Prostate gland (tissue), 2 donors: ENCODE measurements at regions not wholly inside any gene's neighbourhood (a gene's known extent, or its start where the extent isn't known, plus 50 kb on each side); places are given as distances from the start of the nearest gene placed in this dataset.

Experiments used
- DNase-seq: peaks from one replicate; pipeline ENCODE4 v3.0.0-alpha.2; 2019; ENCODE audit warnings: low spot score
- H3K27ac ChIP-seq, 2 donors: fragments of 200-600 bp; sonication (generic); 2 replicates each; pipeline ENCODE4 v1.5.1; 2017 to 2019
- H3K27me3 ChIP-seq: fragments of 200-600 bp; sonication (generic); replicated peaks from 2 replicates; pipeline ENCODE4 v1.5.1; 2019; ENCODE audit not compliant: insufficient read depth
- H3K36me3 ChIP-seq, 2 donors: fragments of 200-600 bp; sonication (generic); 1 replicate in 1 of 2; 2 replicates in 1 of 2; pipeline versions ENCODE4 v1.5.1 to v1.8.1; 2017 to 2019
- H3K4me1 ChIP-seq: fragments of 200-600 bp; sonication (generic); replicated peaks from 2 replicates; pipeline ENCODE4 v1.5.1; 2019
- H3K4me3 ChIP-seq, 2 donors: fragments of 200-600 bp; sonication (generic); 2 replicates each; pipeline ENCODE4 v1.5.1; 2017 to 2019
- H3K9me3 ChIP-seq: fragments of 200-600 bp; sonication (generic); 2 replicates; pipeline ENCODE4 v1.5.1; 2017
- CTCF ChIP-seq, 4 experiments: fragments of 200-600 bp in 2 of 4; fragments of 450-650 bp in 2 of 4; sonication (generic) in 2 of 4; IDR thresholded peaks; 1 replicate in 3 of 4; 2 replicates in 1 of 4; pipeline ENCODE4 v1.5.1; 2016 to 2019; ENCODE audit warnings: antibody characterized with exemption in 4 of 4, mild to moderate bottlenecking in 2 of 4, moderate library complexity in 2 of 4
- POLR2A ChIP-seq: fragments of 450-650 bp; IDR thresholded peaks from one replicate; pipeline ENCODE4 v1.6.1; 2016; ENCODE audit warnings: antibody characterized with exemption, mild to moderate bottlenecking
- POLR2AphosphoS5 ChIP-seq: sonication (generic); formaldehyde crosslinking; IDR thresholded peaks from one replicate; pipeline ENCODE4 v1.6.1; 2017; ENCODE audit warnings: antibody characterized with exemption
- WGBS: methylation state at CpG from one replicate; pipeline ENCODE4 v1.1.5; 2018; 5-methylcytosine and 5-hydroxymethylcytosine counted together
- intact Hi-C: fragments of 100-400 bp; cut with DNase I; formaldehyde crosslinking; loops from one replicate; pipeline ENCODE4 v1.14.2; 2022

- H3K9me3 ChIP-seq, result no peaks in the 10 kb centered on the region
- TF ChIP-seq CTCF (IDR thresholded peaks at IDR 0.05), result no peak
- no peak for TF ChIP-seq POLR2A
- no peak for TF ChIP-seq POLR2AphosphoS5
- no peaks in the 10 kb centered on the region for H3K4me1 ChIP-seq
- no peaks in the 10 kb centered on the region for H3K27me3 ChIP-seq
- H3K36me3 ChIP-seq, result no peaks in the 10 kb centered on the region
- intact Hi-C loops, result loop anchor here (5.0 kb wide), 1 partner anchor 923 kb away; no protein-coding TSS in a partner anchor
- H3K27ac ChIP-seq, result no peak overlapping the region
- 94% methylated on average over 8 of the region's 8 CpGs for WGBS
- no peak overlapping the region for H3K4me3 ChIP-seq
- DNase-seq, result no peak
These were observed 103.0 kb upstream of the BACE2 start for GRCh38 chr21:41064951-41065350.

GRCh38 chr21:41065539-41065938, 102.4 kb upstream of the BACE2 start:
- TF ChIP-seq CTCF (IDR thresholded peaks at IDR 0.05) (no peak), POLR2AphosphoS5 (no peak), POLR2A (no peak)
- intact Hi-C loops, result loop anchor here (5.0 kb wide), 1 partner anchor 923 kb away; no protein-coding TSS in a partner anchor
- H3K4me1 ChIP-seq, result no peaks in the 10 kb centered on the region
- no peaks in the 10 kb centered on the region for H3K36me3 ChIP-seq
- WGBS, result 70% methylated on average over 4 of the region's 4 CpGs
- no peak overlapping the region for H3K27ac ChIP-seq
- no peaks in the 10 kb centered on the region for H3K27me3 ChIP-seq
- no peak for DNase-seq
- H3K9me3 ChIP-seq, result no peaks in the 10 kb centered on the region
- no peak overlapping the region for H3K4me3 ChIP-seq

- WGBS, result 86% methylated on average over 16 of the region's 16 CpGs
- Histone ChIP-seq H3K4me1 (no peaks in the 10 kb centered on the region), H3K27me3 (no peaks in the 10 kb centered on the region), H3K27ac (no peak overlapping the region), H3K4me3 (no peak overlapping the region), H3K36me3 (no peaks in the 10 kb centered on the region), H3K9me3 (no peaks in the 10 kb centered on the region)
- no peak for DNase-seq
- TF ChIP-seq POLR2AphosphoS5 (no peak), CTCF (IDR thresholded peaks at IDR 0.05) (no peak), POLR2A (no peak)
- intact Hi-C loops, result loop anchor here (5.0 kb wide), 1 partner anchor 924 kb away; no protein-coding TSS in a partner anchor
These were observed 101.6 kb upstream of the BACE2 start for GRCh38 chr21:41066086-41066938.

GRCh38 chr21:41067709-41068108, 100.3 kb upstream of the BACE2 start:
- no peak overlapping the region for H3K4me3 ChIP-seq
- H3K9me3 ChIP-seq, result no peaks in the 10 kb centered on the region
- intact Hi-C loops, result loop anchor here (5.0 kb wide), 1 partner anchor 925 kb away; no protein-coding TSS in a partner anchor
- WGBS, result 69% methylated on average over 4 of the region's 4 CpGs
- no peak overlapping the region for H3K27ac ChIP-seq
- DNase-seq, result no peak
- no peaks in the 10 kb centered on the region for H3K4me1 ChIP-seq
- H3K27me3 ChIP-seq, result no peaks in the 10 kb centered on the region
- no peaks in the 10 kb centered on the region for H3K36me3 ChIP-seq
- TF ChIP-seq CTCF (IDR thresholded peaks at IDR 0.05) (no peak), POLR2AphosphoS5 (no peak), POLR2A (no peak)

GRCh38 chr21:41068496-41068895, 99.5 kb upstream of the BACE2 start:
- no peaks in the 10 kb centered on the region for H3K27me3 ChIP-seq
- H3K27ac ChIP-seq, result no peak overlapping the region
- WGBS, result 34% methylated on average over 7 of the region's 7 CpGs
- intact Hi-C loops, result loop anchor here (5.0 kb wide), 1 partner anchor 926 kb away; no protein-coding TSS in a partner anchor
- no peak for DNase-seq
- no peaks in the 10 kb centered on the region for H3K36me3 ChIP-seq
- no peak overlapping the region for H3K4me3 ChIP-seq
- H3K4me1 ChIP-seq, result no peaks in the 10 kb centered on the region
- TF ChIP-seq POLR2A (no peak), CTCF (IDR thresholded peaks at IDR 0.05) (no peak), POLR2AphosphoS5 (no peak)
- no peaks in the 10 kb centered on the region for H3K9me3 ChIP-seq
